Thyroid gland (tissue), 4 donors: ENCODE measurements at regions not wholly inside any gene's neighbourhood (a gene's known extent, or its start where the extent isn't known, plus 50 kb on each side); places are given as distances from the start of the nearest gene placed in this dataset.

Source experiments
- DNase-seq, 2 donors: peaks; one replicate each; pipeline ENCODE4 v3.0.0-alpha.2; 2019
- H3K27ac ChIP-seq, 3 donors: fragments of 200-600 bp; sonication (generic); 1 replicate in 2 of 3; 2 replicates in 1 of 3; pipeline ENCODE4 v1.5.1; 2016 to 2019; ENCODE audit warnings: mild to moderate bottlenecking in 1 of 3, moderate library complexity in 1 of 3
- H3K27me3 ChIP-seq: fragments of 200-600 bp; sonication (generic); one replicate; pipeline ENCODE4 v1.5.1; 2019
- H3K36me3 ChIP-seq, 2 donors: fragments of 200-600 bp; sonication (generic); one replicate each; pipeline ENCODE4 v1.5.1; 2016 to 2019
- H3K4me1 ChIP-seq, 2 donors: fragments of 200-600 bp; sonication (generic); one replicate each; pipeline ENCODE4 v1.5.1; 2017 to 2019
- H3K4me3 ChIP-seq, 3 donors: fragments of 200-600 bp; sonication (generic); replicated peaks in 1 of 3; 1 replicate in 2 of 3; 2 replicates in 1 of 3; pipeline ENCODE4 v1.5.1; 2016; ENCODE audit warnings: mild to moderate bottlenecking in 1 of 3
- H3K9me3 ChIP-seq: fragments of 200-600 bp; sonication (generic); one replicate; pipeline ENCODE4 v1.5.1; 2017
- CTCF ChIP-seq, 6 experiments: fragments of 200-600 bp in 3 of 6; fragments of 450-650 bp in 3 of 6; sonication (generic) in 3 of 6; IDR thresholded peaks; one replicate each; pipeline ENCODE4 v1.5.1; 2016 to 2019; ENCODE audit warnings: antibody characterized with exemption in 6 of 6, mild to moderate bottlenecking in 2 of 6, inconsistent platforms in 1 of 6, moderate library complexity in 1 of 6
- POLR2A ChIP-seq, 2 donors: fragments of 450-650 bp; IDR thresholded peaks; one replicate each; pipeline ENCODE4 v1.6.1; 2017; ENCODE audit warnings: antibody characterized with exemption in 2 of 2, mild to moderate bottlenecking in 2 of 2, moderate library complexity in 1 of 2
- WGBS, 2 donors: methylation state at CpG; one replicate each; pipeline ENCODE4 v1.1.5; 2017; 5-methylcytosine and 5-hydroxymethylcytosine counted together
- intact Hi-C: fragments of 100-400 bp; cut with DNase I; formaldehyde crosslinking; loops from one replicate; pipeline ENCODE4 v1.15.1; 2023

GRCh38 chr14:34234258-34234657 is 227.8 kb downstream of the SPTSSA start:
- H3K4me1 ChIP-seq, result no peaks in the 10 kb centered on the region
- no peaks in the 10 kb centered on the region for H3K27me3 ChIP-seq
- 86 to 95% methylated on average over 2 of the region's 2 CpGs for WGBS, 2 donors
- H3K9me3 ChIP-seq, result no peaks in the 10 kb centered on the region
- no peaks in the 10 kb centered on the region for H3K36me3 ChIP-seq
- no peak overlapping the region for H3K27ac ChIP-seq
- intact Hi-C loops, result no loop called here
- TF ChIP-seq CTCF (IDR thresholded peaks at IDR 0.05) (no peak), POLR2A (IDR thresholded peaks at IDR 0.05) (no peak)
- H3K4me3 ChIP-seq, result no peak overlapping the region
- no peak for DNase-seq

- Histone ChIP-seq H3K9me3 (no peaks in the 10 kb centered on the region), H3K4me1 (no peaks in the 10 kb centered on the region), H3K27me3 (no peaks in the 10 kb centered on the region), H3K36me3 (no peaks in the 10 kb centered on the region), H3K27ac (no peak overlapping the region), H3K4me3 (no peak overlapping the region)
- no peak for TF ChIP-seq POLR2A (IDR thresholded peaks at IDR 0.05)
- no peak for TF ChIP-seq CTCF (IDR thresholded peaks at IDR 0.05)
- WGBS, 2 donors, result 95 to 97% methylated on average over 1 of the region's 1 CpG
- intact Hi-C loops, result no loop called here
- DNase-seq, result no peak
Measured at GRCh38 chr14:34233619-34234018, 228.4 kb downstream of the SPTSSA start.

DNA sequence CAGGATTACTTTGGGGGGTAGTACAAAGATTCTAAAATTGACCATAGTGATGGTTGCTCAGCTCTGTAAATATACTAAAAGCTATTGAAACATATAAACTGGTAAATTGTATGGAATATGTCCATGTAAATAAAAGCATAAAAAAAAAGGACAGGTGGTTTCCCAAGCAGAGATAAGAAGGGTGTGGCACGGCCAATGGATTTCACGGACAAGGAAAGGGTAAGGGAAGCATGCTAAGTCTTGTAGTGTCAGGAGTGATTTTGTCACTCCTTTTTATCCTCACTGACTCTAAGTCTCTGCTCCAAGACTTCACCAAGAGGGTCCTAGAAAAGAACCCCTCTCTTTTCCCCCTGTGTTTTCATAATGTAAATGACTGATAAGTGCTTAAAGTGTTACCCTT is 229.2 kb downstream of the SPTSSA start:
- no peak overlapping the region for H3K27ac ChIP-seq
- H3K9me3 ChIP-seq, result no peaks in the 10 kb centered on the region
- no peaks in the 10 kb centered on the region for H3K27me3 ChIP-seq
- no peaks in the 10 kb centered on the region for H3K4me1 ChIP-seq
- WGBS, 2 donors, result 86 to 94% methylated on average over 2 of the region's 2 CpGs
- no peaks in the 10 kb centered on the region for H3K36me3 ChIP-seq
- no peak overlapping the region for H3K4me3 ChIP-seq
- intact Hi-C loops, result no loop called here
- no peak for DNase-seq
- no peak for TF ChIP-seq POLR2A (IDR thresholded peaks at IDR 0.05)
- no peak for TF ChIP-seq CTCF (IDR thresholded peaks at IDR 0.05)

GRCh38 chr14:34231626-34232025 is 230.4 kb downstream of the SPTSSA start:
- H3K4me3 ChIP-seq, result no peak overlapping the region
- H3K36me3 ChIP-seq, result no peaks in the 10 kb centered on the region
- no peak overlapping the region for H3K27ac ChIP-seq
- H3K4me1 ChIP-seq, result no peaks in the 10 kb centered on the region
- no peaks in the 10 kb centered on the region for H3K27me3 ChIP-seq
- no peak for DNase-seq
- no peaks in the 10 kb centered on the region for H3K9me3 ChIP-seq
- 70 to 79% methylated on average over 5 of the region's 5 CpGs for WGBS, 2 donors
- intact Hi-C loops, result no loop called here
- TF ChIP-seq CTCF (IDR thresholded peaks at IDR 0.05), result no peak
- no peak for TF ChIP-seq POLR2A (IDR thresholded peaks at IDR 0.05)

DNA sequence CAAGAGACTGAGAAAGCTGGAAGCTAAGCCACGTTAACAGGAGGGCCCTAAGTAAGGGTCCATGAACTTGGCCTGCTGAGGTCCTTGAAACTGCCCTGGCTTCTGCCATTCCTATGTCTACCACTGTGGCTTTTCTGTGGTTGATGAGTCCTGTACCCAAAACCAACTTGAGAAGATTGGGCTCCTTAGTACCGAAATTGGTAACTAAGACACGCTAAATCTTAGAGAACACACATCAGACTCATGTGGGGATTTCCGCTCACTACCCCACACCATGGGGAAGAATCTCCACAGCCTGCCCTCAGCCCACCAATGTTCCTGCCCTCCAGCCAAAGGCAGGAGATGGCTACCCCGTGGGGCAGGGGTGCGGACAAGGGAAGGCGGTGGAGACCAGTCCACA is 232.9 kb downstream of the SPTSSA start:
- no peaks in the 10 kb centered on the region for H3K36me3 ChIP-seq
- H3K4me1 ChIP-seq, result no peaks in the 10 kb centered on the region
- H3K9me3 ChIP-seq, result no peaks in the 10 kb centered on the region
- no peak for TF ChIP-seq POLR2A (IDR thresholded peaks at IDR 0.05)
- TF ChIP-seq CTCF (IDR thresholded peaks at IDR 0.05), result no peak
- H3K27ac ChIP-seq, result no peak overlapping the region
- WGBS, 2 donors, result 92 to 97% methylated on average over 7 of the region's 7 CpGs
- no peak overlapping the region for H3K4me3 ChIP-seq
- no peaks in the 10 kb centered on the region for H3K27me3 ChIP-seq
- DNase-seq, result no peak
- intact Hi-C loops, result loop anchor here (5.0 kb wide), 2 partner anchors 132 to 387 kb away; no protein-coding TSS in a partner anchor
